NT2/D1 (cell line): ENCODE measurements at regions not wholly inside any gene's neighbourhood (a gene's known extent, or its start where the extent isn't known, plus 50 kb on each side); places are given as distances from the start of the nearest gene placed in this dataset.

Source experiments
- DNase-seq: peaks from one replicate; pipeline ENCODE4 v3.0.0-alpha.2; 2011; ENCODE audit warnings: low read depth, low spot score
- H3K27me3 ChIP-seq: 2 replicates; pipeline ENCODE4 v1.6.0; 2011; ENCODE audit warnings: mild to moderate bottlenecking; ENCODE audit not compliant: insufficient read length, insufficient read depth
- H3K36me3 ChIP-seq: 2 replicates; pipeline ENCODE4 v1.6.1; 2011; ENCODE audit warnings: mild to moderate bottlenecking, low read length, mixed read lengths; ENCODE audit not compliant: insufficient read depth, insufficient read length
- H3K4me1 ChIP-seq: 2 replicates; pipeline ENCODE4 v1.5.1; 2011; ENCODE audit not compliant: insufficient read depth, insufficient read length
- H3K4me3 ChIP-seq: 2 replicates; pipeline ENCODE4 v1.5.1; 2011; ENCODE audit warnings: low read depth; ENCODE audit not compliant: insufficient read length
- H3K9ac ChIP-seq: 2 replicates; pipeline ENCODE4 v1.6.0; 2011; ENCODE audit warnings: low read depth; ENCODE audit not compliant: insufficient read length
- H3K9me3 ChIP-seq: 2 replicates; pipeline ENCODE4 v1.5.1; 2011; ENCODE audit warnings: mild to moderate bottlenecking, low read length; ENCODE audit not compliant: insufficient read depth
- SUZ12 ChIP-seq: IDR thresholded peaks from 2 replicates; pipeline ENCODE4 v1.6.1; 2011; ENCODE audit not compliant: insufficient read length, insufficient read depth; ENCODE audit errors: extremely low read depth
- YY1 ChIP-seq: IDR thresholded peaks from 2 replicates; pipeline ENCODE4 v1.6.1; 2011; ENCODE audit not compliant: insufficient read length, insufficient read depth
- ZNF274 ChIP-seq: IDR thresholded peaks from 2 replicates; pipeline ENCODE4 v1.6.1; 2011; ENCODE audit warnings: mild to moderate bottlenecking, low read depth, low read length

DNA sequence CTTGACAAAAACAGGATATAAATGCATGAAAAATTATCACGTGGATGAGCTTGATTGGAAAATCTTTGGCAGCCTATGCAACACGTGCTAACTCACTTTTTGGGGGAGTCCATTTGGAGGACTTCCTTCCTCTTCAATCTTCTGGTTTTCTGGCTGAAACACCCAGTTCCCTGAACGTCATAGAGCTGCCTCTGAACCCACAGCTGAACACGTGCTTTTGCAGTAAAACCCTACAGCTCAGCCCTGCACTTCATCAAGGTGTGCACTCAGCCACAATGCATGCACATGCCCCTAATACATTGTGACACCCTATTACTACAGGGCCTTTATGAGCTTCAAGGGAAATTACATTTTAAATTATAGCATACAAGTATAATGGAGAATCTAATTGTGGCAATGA lies 808.7 kb upstream of the AUTS2 start:
- Histone ChIP-seq H3K9ac (no peak overlapping the region), H3K27me3 (no peaks in the 10 kb centered on the region), H3K4me3 (no peak overlapping the region), H3K9me3 (no peaks in the 10 kb centered on the region), H3K36me3 (no peaks in the 10 kb centered on the region), H3K4me1 (peaks cover 4% of the 10 kb centered on the region)
- no peak for DNase-seq
- no peak for TF ChIP-seq SUZ12

DNA sequence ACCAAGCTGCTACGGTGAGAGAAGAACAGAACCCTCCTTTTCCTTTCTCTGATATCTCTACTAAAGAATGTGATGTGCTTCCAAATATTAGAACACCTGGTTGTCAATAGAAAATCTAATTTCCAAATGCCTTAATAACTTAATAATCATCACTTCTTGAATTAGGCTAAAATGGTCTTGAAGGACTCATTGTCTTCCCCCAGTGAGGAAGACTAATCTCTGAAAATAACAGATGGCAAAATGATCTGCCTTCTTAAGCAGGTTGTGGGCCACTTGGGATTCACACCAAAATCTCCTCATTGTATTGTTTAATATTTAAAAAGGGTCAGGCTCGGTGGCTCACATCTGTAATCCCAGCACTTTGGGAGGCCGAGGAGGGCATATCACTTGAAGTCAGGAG lies 805.9 kb upstream of the AUTS2 start:
- Histone ChIP-seq H3K9me3 (no peaks in the 10 kb centered on the region), H3K4me1 (no peaks in the 10 kb centered on the region), H3K36me3 (no peaks in the 10 kb centered on the region), H3K4me3 (no peak overlapping the region), H3K27me3 (no peaks in the 10 kb centered on the region), H3K9ac (no peak overlapping the region)
- TF ChIP-seq ZNF274 = no peak
- no peak for TF ChIP-seq YY1
- TF ChIP-seq SUZ12 = no peak
- DNase-seq = no peak

DNA sequence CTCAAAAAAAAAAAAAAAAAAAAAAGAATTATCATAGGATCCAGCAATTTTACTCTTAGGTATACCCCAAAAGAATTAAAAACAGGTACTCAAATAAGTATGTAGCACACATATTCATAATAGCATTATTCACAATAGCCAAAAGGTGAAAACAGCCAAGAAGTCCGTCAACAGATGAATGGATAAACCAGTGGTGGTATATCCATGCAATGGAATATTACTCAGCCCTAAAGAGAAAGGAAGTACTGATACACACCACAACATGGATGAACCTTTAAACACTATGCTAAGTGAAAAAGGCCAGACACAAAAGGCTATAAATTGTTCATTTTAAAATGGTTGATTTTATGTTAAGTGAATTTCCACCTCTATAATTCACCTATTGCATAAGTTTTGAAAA lies 804.8 kb upstream of the AUTS2 start:
- H3K4me1 ChIP-seq = no peaks in the 10 kb centered on the region
- H3K4me3 ChIP-seq = no peak overlapping the region
- H3K9me3 ChIP-seq = no peaks in the 10 kb centered on the region
- TF ChIP-seq SUZ12 (no peak), ZNF274 (no peak), YY1 (no peak)
- no peak for DNase-seq
- H3K9ac ChIP-seq = no peak overlapping the region
- no peaks in the 10 kb centered on the region for H3K27me3 ChIP-seq
- no peaks in the 10 kb centered on the region for H3K36me3 ChIP-seq

DNA sequence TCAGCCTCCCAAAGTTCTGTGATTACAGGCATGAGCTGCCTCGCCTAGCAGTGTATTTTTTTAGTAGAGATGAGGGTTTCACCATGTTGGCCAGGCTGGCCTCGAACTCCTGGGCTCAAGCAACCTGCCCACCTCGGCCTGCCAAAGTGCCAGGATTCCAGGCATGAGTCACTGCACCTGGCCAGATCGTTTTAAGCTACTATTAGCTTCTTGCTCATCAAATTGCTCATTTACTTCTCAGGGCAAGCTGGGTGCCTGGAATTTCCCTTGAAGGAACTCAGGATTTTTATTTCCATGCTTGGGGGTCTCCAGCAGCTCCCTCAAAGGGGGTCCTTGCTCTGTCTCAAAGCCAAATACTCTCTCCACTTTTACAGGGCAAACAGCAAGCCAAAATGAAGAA lies 798.0 kb upstream of the AUTS2 start:
- Histone ChIP-seq H3K4me1 (no peaks in the 10 kb centered on the region), H3K9ac (no peak overlapping the region), H3K36me3 (no peaks in the 10 kb centered on the region), H3K9me3 (no peaks in the 10 kb centered on the region), H3K4me3 (no peak overlapping the region), H3K27me3 (no peaks in the 10 kb centered on the region)
- DNase-seq = no peak
- no peak for TF ChIP-seq ZNF274
- no peak for TF ChIP-seq SUZ12
- TF ChIP-seq YY1 = no peak

DNA sequence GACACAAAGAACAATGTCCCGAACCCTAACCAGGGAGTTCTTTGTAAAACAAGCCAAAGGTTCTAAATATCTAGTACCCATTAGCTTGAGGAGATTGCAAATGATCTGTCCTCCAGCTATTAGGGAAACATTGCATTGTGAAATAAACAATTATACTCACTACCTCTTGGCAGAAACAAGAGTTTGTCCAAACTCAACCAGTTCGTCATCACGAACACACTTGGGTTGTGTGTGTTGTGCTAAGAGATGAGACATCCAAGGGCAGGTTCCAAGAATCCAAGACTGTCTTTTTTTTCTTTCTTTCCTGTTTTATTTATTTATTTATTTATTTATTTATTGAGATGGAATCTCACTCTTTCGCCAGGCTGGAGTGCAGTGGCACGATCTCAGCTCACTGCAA lies 793.1 kb upstream of the AUTS2 start:
- no peaks in the 10 kb centered on the region for H3K27me3 ChIP-seq
- H3K9ac ChIP-seq = no peak overlapping the region
- no peaks in the 10 kb centered on the region for H3K9me3 ChIP-seq
- no peaks in the 10 kb centered on the region for H3K4me1 ChIP-seq
- H3K36me3 ChIP-seq = no peaks in the 10 kb centered on the region
- TF ChIP-seq ZNF274 = no peak
- no peak for TF ChIP-seq SUZ12
- no peak for TF ChIP-seq YY1
- no peak overlapping the region for H3K4me3 ChIP-seq
- DNase-seq = no peak

DNA sequence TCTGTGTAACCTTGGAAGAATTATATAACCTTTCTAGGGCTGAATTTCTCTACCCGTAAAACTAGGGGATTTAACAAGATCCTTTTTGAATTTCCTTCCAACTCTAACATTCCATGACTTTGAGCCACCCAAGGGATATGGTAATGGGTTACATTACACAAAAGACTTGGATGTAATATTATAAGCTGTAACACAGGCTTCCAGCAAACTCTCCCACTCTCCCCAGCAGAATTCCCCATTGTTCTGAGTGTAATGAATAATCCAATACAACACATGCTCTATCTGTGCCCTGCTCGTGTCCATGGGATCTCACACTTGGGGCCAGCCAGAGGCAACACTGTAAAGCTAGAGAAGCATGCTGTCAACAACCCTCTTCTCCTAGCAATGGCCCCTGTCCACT lies 790.6 kb upstream of the AUTS2 start:
- no peak for TF ChIP-seq SUZ12
- DNase-seq = no peak
- Histone ChIP-seq H3K4me3 (no peak overlapping the region), H3K9me3 (no peaks in the 10 kb centered on the region), H3K4me1 (no peaks in the 10 kb centered on the region), H3K36me3 (no peaks in the 10 kb centered on the region), H3K27me3 (no peaks in the 10 kb centered on the region), H3K9ac (no peak overlapping the region)

DNA sequence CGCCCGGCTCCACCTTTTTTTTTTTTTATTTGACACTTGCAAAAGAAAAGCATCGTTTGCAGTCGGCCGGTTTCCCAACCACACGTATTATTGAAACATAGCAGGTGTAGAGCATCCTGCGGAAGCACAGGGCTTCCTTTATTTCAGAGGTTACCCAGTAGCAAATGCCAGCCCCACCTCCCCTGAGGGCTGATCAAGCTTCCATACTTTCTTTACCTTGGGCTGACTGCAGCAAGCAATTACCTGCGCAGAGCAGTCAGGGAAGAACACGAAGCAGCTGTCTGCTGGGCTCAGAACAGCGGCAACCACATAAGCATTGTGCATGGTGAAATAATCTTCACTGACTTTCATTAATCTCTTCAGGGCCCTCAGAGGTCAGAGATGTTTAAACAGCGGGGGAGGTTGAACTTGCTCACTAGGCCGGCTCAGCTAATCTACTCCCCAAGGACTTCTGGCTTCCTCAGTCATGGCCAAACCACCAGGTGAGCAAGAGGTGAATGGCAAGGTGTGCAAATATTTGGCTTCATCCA lies 784.7 kb upstream of the AUTS2 start:
- TF ChIP-seq SUZ12 = no peak
- TF ChIP-seq ZNF274 = no peak
- no peak for TF ChIP-seq YY1
- Histone ChIP-seq H3K4me1 (no peaks in the 10 kb centered on the region), H3K9me3 (no peaks in the 10 kb centered on the region), H3K4me3 (no peak overlapping the region), H3K9ac (no peak overlapping the region), H3K36me3 (no peaks in the 10 kb centered on the region), H3K27me3 (no peaks in the 10 kb centered on the region)
- DNase-seq = no peak

DNA sequence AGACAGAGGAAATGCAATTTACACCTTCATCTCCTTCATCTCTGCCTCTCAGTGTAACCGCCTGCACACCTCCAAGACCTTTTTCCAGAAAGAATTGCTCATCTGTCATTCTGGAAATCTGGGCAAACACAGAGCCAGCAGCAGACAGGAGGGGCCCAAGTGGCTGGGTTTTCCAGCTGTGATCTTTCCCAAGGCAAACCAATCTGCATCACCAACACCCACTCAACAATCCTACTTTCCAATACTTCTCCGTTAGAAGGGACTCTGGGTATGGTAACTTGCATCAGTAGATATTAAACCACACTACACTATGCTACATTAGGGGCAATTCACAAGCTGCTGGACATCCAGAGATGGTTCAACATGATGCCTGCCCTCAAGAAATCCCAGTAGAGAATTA lies 781.8 kb upstream of the AUTS2 start:
- no peaks in the 10 kb centered on the region for H3K36me3 ChIP-seq
- H3K4me3 ChIP-seq = no peak overlapping the region

More for the DNA sequence above, 781.8 kb upstream of the AUTS2 start:
- DNase-seq = no peak
- no peak for TF ChIP-seq YY1
- no peak for TF ChIP-seq SUZ12
- TF ChIP-seq ZNF274 = no peak
- H3K27me3 ChIP-seq = no peaks in the 10 kb centered on the region
- no peaks in the 10 kb centered on the region for H3K4me1 ChIP-seq
- H3K9me3 ChIP-seq = no peaks in the 10 kb centered on the region
- no peak overlapping the region for H3K9ac ChIP-seq
